ENCODE measurements at regions not wholly inside any gene's neighbourhood (a gene's known extent, or its start where the extent isn't known, plus 50 kb on each side); places are given as distances from the start of the nearest gene placed in this dataset.

DNA sequence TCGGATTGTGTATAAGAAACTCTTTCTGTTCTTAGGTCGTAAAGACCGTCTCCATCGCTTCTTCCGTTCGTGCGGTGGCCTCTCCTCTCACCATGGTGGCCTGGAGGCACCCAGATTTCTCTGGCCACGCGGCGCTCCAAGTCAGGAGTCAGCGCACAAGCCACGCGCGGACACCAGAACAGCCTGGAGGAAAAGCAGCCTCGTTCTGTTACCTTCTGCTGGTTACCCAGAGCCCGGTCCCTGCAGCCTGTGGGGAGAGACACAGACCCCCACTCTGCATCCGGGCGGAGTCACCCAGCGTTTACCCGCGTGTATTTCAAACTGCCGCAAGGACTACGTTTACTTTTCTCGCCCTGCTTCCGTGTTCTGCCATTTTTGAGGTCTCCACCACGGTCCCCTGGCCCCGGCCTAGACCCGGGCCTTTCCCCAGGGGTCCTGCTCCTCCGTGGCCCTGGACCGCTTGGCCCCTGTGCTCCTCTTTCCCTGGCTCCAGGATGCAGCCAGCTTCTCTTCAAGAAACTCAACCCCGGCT, 776.1 kb downstream of the BRD1 start:
- H3K4me3 ChIP-seq (ENCODE audit: low read depth, low read length), result no peak overlapping the region
- in situ Hi-C loops (cut with HindIII; ENCODE audit: low sequenced_read_pairs), result no loop called here

GRCh38 chr22:49049691-49050090, 778.0 kb downstream of the BRD1 start:
- no peak overlapping the region for H3K4me3 ChIP-seq (ENCODE audit: low read depth, low read length)
- TF ChIP-seq CTCF (IDR thresholded peaks at IDR 0.05; ENCODE audit: low read depth, low read length, missing control alignments), result no peak
- in situ Hi-C loops (cut with HindIII; ENCODE audit: low sequenced_read_pairs), result no loop called here
- no peak for DNase-seq (ENCODE audit: low read depth)

More for the DNA sequence above, 776.1 kb downstream of the BRD1 start:
- DNase-seq (ENCODE audit: low read depth), result no peak
- TF ChIP-seq CTCF (IDR thresholded peaks at IDR 0.05; ENCODE audit: low read depth, low read length, missing control alignments), result no peak

DNA sequence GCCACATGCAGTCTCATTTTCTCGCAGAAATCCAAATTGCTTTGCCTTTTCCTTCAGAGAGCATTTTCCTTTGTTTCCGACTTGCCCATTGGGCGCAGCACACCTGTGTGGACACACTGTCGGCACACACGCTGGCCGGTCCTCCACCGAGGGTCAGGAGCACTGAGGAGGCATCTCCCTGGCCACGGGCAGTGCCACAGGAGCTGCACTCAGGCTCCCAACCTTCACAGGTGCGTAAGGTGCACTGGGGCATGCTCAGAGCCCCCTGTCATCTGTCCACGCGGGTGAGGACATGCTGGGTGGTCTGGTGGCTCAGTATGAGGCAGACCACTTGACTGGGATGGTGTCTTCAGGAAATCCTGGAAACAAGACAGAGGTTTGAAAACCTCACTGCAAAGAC, 779.1 kb downstream of the BRD1 start:
- no peak overlapping the region for H3K4me3 ChIP-seq (ENCODE audit: low read depth, low read length)
- DNase-seq (ENCODE audit: low read depth), result no peak
- no peak for TF ChIP-seq CTCF (IDR thresholded peaks at IDR 0.05; ENCODE audit: low read depth, low read length, missing control alignments)
- in situ Hi-C loops (cut with HindIII; ENCODE audit: low sequenced_read_pairs), result no loop called here

DNA sequence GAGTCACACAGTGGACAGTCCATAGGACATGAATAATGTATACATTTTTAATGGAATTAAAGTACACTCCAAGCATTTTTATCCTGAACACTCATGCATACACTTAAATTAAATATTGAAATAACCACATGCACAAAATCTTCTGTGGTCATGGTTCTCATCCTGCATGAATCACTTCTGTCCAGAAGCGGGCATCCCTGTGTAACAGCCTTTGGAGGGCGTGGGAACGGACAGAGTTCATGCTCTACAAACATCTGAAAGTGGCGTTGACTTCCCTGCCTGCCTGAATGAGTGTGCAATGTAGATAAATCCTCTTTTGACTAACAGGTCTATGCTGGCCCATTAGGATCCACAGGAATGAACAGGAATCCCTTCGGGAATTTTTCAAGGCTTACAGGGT, 780.2 kb downstream of the BRD1 start:
- TF ChIP-seq CTCF (IDR thresholded peaks at IDR 0.05; ENCODE audit: low read depth, low read length, missing control alignments), result no peak
- no peak for DNase-seq (ENCODE audit: low read depth)
- in situ Hi-C loops (cut with HindIII; ENCODE audit: low sequenced_read_pairs), result no loop called here
- H3K4me3 ChIP-seq (ENCODE audit: low read depth, low read length), result no peak overlapping the region

DNA sequence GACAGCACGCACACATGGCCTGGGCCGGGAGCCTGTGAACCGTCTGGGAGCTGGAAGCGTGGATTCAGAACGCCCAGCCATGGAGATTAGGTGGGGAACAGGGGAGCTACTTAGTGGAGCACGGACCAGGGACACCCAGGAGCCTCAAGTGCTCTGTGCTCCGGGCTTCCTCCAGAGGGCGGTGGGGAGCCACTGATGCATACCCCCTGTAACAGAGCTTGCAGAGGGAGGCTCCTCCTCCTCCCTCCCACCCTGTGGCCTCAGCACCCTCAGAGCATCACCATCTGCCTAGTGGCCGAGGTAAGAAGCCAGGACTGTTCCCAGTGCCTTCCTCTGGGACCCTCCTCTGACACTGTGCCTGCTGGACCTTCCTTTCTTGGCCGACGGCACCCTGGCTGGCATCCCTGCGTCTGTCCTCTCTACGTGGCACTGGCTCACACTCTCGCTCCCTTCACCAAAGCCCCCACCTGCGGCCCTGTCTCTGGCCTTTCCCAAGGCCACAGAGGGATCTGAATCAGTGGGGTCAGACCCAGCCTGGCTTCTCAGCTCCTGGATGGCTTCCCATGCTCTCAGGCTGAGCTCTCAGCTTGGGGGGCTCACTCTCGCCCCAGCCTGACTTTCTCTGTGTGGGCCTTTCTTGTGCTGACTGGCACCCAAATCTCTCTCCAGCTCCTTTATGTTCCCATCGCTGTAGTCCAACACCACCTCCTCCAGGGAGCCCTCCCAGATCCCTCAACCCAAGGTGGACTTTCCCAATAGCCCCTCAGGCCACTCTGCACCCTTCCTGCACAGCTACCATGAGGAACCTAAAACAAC, 780.9 kb downstream of the BRD1 start:
- H3K4me3 ChIP-seq (ENCODE audit: low read depth, low read length), result no peak overlapping the region
- in situ Hi-C loops (cut with HindIII; ENCODE audit: low sequenced_read_pairs), result no loop called here
- DNase-seq (ENCODE audit: low read depth), result no peak
- peak; percentile 20 for TF ChIP-seq CTCF (IDR thresholded peaks at IDR 0.05; ENCODE audit: low read depth, low read length, missing control alignments)

DNA sequence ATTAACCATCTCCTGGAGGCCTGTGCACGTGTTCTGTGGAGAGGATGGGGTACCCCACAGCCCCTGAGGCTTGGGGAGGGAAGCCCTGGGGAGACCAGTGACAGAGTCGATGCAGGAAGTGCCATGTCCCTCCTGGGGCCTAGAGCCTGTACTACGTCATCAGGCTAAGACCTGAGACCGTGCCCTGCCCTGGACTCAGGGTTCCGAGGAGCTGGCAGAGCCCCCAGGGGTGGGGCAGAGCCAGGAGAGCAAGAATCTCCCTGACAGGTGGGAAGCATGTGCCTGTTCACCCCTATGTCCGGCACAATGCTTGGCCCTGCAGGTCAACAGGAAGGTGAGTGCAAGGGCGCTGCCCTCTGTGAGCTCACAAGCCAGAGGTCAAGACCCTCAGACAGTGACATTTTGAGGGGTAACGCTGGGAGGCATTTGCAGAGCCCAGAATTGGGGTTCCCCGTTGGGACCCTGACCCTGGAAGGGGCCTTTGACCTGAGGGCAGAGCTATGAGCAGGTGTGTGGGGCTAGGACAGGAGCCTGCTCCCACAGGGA, 781.6 kb downstream of the BRD1 start:
- H3K4me3 ChIP-seq (ENCODE audit: low read depth, low read length), result no peak overlapping the region
- TF ChIP-seq CTCF (IDR thresholded peaks at IDR 0.05; ENCODE audit: low read depth, low read length, missing control alignments), result no peak
- no peak for DNase-seq (ENCODE audit: low read depth)
- in situ Hi-C loops (cut with HindIII; ENCODE audit: low sequenced_read_pairs), result no loop called here
